Putamen (tissue), 1 donor: ENCODE measurements at regions not wholly inside any gene's neighbourhood (a gene's known extent, or its start where the extent isn't known, plus 50 kb on each side); places are given as distances from the start of the nearest gene placed in this dataset.

Source experiments
- DNase-seq: peaks from one replicate; pipeline ENCODE4 v3.0.0-alpha.2; 2016; ENCODE audit warnings: low spot score

DNA sequence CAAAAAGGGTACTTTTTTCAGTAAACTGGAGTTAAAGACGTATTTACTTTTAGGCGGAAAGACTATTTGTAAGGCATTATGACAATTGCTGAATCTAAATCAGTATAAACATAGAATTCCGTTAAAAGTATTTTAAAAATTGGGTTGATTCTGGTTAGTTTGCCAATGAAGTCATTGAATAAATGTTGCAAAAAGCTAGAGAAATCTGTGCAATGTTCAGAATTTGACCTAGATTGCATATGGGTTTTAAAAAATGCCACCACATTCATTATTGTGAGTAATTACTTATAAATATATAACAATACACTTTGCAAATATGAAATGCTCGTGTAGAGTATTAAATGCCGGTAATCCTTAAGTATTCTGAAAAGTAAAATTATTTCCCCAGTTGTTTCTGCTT is 116.5 kb upstream of the EEF1E1 start:
- DNase-seq: no peak

DNA sequence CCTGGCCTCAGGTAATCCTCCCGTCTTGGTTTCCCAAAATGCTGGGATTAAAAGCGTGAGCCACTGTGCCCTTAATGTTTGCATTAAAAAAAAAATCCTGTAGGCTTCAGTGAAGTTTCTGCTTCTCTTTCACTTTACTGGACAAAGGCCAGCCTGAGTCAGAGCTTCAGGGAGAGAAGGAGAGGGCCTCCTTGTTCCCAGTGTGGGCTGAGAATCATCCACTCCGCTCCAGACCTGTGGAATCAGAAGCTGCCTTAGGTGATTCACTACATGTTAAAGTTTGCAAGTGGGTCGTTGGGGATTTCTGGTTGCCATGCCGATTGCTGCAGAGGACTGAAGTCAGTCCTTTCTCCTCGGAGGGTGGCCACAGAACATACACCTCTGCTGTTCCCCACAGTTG is 113.3 kb upstream of the EEF1E1 start:
- DNase-seq: no peak

DNA sequence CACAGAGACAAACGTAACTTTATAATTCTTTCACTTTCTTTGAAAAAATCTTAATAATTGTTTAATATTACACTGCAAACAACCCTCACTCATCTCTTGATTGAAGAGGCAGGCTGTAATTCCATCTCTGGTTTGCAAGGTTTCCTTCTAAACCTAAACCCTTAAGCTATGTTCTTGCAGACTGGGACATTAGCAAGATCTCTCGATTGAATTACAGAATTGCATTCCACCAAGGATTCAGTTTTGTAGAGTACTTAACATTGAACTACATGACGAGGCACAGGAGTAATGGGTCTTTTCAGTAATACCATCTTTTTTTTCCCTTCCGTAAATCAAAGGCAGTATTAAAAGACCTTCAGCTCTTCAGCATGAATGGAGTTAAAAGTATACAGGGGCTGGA is 111.6 kb upstream of the EEF1E1 start:
- DNase-seq: no peak

DNA sequence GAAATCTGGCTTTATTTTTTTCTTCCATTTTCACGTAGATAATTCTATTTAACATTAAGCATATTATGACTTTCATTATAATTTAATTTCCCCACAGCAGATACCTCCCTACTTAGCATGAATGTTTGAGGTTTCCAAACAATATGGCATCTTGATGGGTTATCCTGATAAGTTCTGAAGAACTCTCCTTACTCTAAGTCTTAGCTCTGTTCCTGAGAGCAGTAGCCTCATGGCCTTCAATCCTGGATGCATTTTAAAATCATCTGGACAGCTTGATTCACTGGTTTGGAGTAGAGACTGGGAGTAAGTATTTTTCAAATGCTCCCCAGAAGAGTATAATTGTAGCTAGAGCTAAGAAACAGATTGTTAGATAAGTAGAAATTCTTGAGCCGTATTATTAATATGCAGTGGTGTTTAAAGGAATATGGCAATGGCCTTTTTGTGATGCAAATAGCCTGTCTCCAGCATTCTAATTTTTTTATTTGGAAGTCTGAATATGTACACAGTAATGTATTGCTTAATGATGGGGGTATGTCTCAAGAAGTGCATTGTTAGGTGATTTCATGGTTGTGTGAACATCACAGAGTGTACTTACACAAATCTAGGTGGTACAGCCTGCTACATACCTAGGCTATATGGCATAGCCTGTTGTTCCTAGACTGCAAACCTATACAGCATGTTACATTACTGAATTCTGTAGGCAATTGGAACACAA is 110.5 kb upstream of the EEF1E1 start:
- no peak for DNase-seq

DNA sequence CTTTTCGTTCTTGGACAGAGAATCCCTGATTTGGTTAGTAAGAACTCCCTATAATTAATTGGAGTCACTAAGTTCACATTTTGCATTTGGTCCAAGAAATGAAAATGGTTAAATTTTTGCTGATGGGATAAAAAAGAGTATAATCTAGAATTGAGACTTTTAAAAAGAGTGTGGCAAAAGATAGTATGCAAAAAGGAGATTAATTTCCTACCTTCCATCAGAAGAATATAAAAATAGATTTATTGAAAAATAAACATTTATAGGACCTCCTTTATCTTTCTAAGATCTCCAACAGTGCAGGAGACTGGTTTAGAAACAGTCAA is 105.5 kb upstream of the EEF1E1 start:
- no peak for DNase-seq

DNA sequence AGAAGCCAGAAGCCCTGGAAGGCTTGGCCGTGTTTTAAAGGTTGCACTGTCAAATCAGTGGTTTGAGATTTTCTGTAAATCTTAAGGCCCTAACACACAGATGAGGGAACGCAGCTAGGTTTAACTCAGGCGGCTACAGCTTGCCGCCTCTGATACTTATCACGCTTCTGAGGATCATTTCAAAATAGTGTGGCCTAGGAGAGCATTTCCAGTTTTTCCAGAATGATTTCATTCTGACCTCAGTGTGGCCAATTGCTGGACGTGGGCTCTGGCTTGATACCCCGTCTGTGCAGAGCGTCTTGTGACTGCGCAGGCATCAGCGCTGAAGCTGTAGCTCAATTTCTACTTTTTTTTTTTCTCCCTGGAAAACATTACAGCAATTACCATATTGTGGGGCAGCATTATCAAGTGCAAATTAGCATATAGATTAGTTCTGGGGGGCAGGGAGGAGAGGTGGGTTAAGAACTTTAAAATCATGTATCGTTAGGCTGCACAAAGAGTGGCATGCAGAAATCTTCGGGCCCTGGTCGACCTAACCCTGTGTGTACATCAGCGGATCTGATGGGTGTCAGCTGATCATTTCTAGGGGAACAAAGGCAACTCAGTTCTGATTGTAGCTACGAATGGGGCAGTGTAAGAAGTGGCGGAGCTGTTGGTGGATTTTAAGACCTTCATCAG is 105.0 kb upstream of the EEF1E1 start:
- DNase-seq: no peak

DNA sequence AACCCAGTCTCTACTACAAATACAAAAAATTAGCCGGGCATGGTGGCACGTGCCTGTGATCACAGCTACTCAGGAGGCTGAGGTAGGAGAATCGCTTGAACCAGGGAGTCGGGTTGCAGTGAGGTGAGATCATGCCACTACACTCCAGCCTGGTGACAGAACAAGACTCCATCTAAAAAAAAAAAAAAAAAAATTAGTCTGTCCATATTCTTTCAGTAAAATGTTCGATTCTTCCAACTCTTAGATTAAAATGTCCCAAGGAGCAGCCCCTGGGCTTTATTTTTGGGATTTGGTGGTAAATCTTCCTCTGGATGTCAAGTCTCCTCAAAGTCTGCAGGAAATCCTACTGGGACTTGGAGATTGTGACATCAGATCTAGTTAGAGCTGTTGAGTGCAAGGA is 101.0 kb upstream of the EEF1E1 start:
- no peak for DNase-seq

DNA sequence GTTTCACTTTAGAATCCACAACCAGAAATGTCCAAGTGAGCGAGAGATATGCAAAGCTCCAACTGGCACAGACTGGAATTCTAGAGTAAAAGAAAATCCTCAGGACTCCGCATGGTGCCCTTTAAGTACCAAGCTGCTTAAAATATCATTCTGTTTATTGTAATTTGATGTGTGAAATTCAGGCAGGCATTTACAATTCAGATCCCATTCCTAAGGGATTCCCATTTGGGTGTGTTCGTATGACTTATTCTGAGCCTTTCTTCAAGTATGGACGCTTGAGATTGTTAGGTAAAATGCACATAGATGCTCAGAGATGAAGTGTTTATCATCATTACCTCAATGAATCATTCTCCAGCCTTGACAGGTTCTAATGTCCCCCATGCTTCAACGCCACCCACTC is 99.3 kb upstream of the EEF1E1 start:
- no peak for DNase-seq

DNA sequence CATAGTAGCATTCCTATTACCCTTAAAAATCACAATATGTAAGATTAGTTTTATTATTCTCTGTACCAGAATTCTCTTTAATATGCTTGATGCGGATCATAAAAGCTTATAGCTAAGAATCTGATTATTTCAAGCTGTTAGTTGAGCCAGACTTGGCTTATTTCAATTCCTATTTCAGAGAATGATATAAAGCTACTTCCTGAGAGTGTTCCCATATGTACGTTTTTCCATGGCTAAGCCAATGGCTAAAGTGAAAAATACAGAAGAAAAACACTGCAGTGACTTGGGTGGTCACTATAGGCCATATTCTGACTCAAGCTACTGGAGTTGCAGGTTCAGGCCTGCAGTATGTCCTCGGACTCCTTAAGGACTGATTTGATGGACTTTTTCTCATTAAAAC is 97.9 kb upstream of the EEF1E1 start:
- DNase-seq: no peak

DNA sequence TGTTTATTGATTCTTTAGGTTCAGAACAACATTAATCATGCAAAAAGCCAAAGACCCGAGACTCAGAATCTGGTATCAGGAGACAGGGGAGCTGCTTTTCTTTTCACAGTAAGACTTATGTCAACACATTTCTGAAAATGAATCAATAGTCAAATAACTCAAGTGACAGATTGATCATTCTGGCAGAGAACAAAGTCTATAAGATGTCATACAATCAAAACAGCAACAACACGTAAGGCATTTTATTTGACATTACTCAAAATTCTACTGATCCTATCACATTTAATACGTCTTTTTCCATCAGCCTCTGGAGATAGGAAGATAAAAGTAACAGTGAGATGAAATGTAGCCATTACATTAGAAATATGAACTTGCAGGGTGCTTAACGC is 93.4 kb upstream of the EEF1E1 start:
- DNase-seq: no peak

DNA sequence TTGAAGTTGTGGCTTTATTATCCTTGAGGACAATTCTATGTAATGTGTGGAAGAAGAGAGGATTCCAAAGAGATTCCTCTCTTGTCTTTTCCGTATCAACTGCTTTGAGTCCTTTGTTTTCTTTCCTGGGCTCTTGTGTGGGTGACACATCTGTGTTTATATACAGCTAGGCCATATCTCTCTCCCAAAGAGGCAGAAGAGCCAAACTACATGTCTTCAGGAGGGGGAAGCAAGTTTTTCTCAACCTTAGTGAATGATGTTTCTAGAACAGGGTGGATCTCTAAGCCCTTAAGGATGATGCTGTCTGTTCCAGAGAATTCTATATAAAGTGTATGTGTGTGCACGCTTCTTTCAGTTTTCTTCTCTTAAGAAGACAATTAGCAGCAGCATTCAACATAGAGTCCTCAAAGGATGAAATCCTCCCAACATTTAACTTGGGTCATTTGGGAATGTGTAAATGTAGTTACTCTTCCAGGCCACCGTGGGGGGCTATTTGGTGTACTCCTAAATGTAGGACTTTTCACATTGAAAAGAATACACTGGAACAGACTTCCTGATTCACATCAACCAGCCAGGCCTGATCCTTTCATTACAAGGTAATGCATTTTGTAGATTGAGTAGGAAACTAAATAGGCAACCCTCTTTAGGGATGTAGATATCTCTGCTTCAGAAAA is 92.8 kb upstream of the EEF1E1 start:
- DNase-seq: no peak

DNA sequence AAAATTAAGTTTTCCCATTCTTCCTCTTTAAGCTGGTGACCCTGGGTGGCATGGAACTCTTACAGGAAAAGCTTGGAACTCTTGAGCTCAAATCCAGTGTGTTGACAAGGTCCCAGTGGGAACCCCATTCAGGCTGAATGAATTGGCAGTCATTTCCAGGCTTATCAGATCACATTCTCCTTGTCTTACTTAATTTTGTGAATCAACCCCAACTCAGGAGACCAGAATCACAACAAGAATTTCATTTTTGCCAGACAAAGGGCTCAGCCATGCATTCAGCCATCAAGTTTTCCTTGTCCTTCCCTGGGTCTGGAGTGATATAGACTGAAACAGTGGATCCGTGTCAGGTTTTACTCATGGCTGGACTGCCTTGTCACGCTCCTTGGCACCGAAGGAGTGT is 92.1 kb upstream of the EEF1E1 start:
- no peak for DNase-seq

DNA sequence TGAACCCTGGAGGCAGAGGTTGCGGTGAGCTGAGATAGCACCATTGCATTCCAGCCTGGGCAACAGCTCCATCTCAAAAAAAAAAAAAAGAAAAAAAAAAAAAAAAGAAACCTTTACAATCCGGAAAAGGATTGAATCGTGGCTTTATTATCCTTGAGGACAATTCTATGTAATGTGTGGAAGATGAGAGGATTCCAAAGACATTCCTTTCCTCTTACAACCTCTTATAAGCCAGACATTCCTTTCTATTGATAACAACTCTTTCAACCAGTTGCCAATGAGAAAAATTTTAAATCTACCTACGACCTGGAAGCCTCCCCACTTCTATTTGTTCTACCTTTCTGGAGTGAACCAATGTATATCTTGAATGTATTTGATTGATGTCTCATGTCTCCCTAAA is 91.2 kb upstream of the EEF1E1 start:
- no peak for DNase-seq

DNA sequence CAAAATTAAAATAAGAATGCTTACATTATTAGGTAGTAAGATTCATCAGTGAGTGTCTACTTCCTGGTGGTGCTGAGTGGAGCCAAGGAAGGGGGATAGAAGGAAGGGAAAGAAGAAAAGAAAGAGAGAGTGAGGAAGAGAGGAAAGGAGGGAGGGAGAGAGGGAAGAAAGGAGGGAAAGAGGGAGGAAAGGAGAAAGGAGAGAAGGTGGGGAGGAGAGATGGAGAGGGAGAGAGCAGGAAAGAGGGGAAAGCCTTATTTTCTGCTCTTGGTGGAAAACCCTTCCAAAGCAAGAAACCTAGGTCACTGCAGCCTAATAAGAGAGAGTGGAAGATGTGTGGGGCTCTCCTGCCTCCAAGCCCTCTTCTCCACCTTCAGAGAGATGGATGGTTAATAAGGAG is 90.2 kb upstream of the EEF1E1 start:
- DNase-seq: no peak

DNA sequence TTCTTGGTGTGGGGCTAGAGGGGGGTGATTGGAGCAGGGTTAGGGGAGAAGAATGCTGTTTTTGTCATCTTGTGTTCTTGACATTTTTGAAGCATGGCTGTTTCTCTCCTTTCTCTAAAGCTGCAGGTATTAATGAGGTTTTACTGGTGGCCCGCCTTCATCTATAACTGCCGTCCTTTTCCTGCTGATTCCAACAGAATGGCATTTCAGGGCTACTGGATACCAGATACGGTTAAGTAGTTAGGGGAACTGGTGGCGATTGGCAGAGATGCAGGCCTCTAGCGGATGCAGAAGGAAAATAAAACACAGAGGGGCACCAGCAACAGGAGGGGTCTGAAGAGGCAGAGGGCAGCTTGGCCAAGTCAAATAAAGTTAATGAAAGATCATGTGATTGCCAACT is 89.7 kb upstream of the EEF1E1 start:
- DNase-seq: no peak

DNA sequence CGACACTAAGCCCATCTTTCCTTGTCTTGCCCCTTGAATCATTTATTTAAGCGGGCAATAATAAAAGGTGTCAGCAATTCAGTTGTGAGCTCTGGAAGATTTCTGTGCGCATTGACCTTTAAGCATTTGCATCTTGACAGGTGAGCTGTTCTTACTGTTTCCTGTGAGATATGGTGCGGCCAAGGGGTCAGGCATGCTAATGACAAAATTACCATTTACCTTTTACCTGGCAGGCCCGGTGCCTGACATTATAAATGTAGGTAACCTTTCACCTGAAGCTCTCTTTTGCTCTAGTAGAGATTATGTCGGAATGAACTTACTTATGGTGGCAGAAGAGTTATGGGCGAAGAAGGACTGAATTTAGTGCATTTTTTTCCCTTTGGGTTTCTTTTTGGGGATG is 89.3 kb upstream of the EEF1E1 start:
- no peak for DNase-seq

DNA sequence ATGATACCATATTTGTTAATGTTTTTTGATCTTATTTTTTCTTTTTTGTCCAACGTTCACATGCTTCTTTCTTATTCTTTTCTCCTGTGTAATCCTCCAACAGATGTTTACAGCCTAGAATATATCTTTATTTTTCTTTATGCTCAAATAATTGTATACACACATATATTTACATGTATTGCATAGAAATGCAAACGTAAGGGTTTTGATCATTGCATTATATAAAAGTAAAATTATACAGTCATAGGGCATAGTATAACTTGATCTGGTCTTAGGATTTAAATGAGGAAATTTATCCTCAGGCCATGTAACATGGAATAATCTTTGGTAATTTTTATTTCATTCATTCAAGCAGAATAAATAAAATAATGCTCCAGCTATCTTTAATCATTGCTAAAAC is 84.9 kb upstream of the EEF1E1 start:
- DNase-seq: no peak

DNA sequence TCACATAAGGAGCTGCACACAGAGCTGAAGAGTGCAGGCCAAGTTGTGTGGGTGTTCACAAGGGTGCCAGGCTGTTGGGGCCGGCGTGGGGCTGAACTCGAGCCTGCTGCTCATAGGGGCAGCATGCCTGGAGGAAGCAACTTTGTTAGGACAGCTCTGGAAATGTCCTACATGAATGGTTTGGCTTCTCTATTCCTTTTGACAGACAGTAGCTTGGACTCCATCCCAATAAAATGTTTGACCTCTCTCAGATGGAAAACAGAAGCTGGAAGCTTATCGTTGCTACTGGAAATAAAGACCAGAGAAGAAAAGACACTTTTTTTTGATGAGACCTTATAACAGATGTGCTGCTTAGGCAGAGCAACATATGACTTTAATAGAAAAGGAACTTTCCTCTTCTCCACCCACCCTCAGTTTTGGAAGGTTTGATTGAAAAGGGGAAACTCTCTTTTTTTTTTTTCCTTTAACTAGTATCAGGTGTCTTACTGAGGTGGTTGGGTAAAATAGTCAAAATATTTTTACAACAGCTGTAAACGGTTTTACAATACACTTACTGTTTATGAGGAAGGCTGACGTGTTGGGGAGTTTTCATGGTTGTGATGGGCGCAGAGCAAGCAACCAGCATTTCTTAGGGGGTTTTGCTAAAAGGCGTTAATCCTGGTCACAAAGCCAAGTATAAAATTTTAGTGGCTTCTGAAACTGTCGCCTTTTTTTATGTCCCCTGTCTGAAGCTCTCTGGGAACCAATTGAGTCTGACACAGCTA is 80.7 kb upstream of the EEF1E1 start:
- DNase-seq: no peak

DNA sequence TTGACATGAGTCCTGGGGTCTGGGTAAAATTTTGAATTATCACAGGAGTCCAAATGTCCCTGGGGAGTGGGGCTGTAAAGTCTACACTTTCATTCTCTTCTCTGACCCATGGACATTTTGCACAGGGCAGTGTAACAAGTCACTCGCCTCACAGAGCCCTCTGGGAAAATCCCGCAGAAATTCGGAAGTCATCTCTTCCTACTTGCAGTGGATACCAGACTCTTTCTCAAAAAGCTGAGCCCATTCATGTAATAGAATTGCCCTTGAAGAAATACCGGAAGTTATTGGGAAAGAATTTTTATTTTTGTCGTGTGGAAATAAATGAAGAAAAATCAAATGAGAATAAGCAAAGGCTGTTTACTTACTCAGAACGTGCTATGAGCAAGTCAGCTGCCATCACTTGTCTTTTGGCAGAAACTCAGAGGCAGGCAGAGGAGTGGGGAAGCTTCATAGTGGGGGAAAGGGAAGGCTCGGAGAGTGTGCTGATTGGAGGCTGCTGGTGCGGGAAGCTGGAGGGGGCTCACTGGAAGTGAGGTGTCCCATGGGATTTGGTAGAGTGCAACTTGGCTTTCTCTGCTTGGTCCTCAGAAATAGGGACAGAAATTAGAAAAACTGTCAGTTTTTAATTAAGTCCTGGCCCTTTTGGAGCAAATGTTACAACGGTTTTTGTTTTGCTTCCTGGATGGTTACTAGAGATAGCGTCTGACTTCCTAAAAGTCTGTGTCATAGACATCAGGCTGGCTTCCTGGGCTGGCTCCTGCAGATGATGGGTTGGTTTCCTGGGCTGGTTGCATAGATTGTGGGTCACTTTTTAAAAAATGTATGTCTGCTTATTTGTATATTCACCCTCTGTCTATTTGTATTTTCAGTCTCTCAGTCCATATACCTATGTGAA is 79.8 kb upstream of the EEF1E1 start:
- DNase-seq: no peak

DNA sequence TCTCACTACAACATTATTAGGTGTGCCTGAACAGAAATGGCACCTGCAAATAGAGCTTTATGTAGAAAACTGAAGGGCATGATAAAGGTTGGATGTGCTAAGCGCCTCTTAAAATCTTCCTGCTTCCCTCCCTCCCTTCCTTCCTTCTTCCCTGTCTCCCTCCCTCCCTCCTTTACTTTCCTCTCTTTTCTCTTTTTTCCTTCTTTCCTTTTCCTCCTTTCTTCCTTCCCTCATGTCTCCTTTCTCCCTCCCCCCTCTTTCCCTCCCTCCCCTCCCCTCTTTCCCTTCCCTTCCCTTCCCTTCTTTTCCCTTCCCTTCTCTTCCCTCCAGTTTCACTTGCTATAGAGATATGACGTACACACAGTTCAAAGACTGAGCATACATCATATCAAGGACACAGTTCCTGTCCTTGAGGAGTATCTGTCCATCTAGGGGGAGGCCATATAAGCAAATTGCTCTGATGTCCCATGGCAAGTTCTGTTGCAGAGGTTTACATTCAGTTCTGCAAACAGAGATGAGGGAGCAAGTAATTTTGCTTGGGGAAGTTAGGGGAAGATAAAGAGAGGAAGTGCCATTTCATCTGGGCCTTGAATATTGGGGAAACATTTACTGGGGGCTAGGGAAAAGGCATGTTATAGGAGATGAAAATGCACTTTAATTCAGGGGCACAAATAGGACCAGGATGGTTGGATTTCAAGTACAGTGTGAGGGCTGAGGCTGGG is 79.0 kb upstream of the EEF1E1 start:
- no peak for DNase-seq
